K562 (cell line): ENCODE measurements at regions not wholly inside any gene's neighbourhood (a gene's known extent, or its start where the extent isn't known, plus 50 kb on each side); places are given as distances from the start of the nearest gene placed in this dataset.

Experiments used
- CBX8 ChIP-seq: fragments of 200-600 bp; sonication (generic); IDR thresholded peaks from 2 replicates; pipeline ENCODE4 v1.6.1; 2012; ENCODE audit warnings: borderline replicate concordance, mixed run types, low read depth, mild to moderate bottlenecking, moderate library complexity, mixed read lengths, low read length, control low read depth, inconsistent platforms; ENCODE audit not compliant: poor library complexity, severe bottlenecking; ENCODE audit errors: extremely low read depth
- CREB1 ChIP-seq, 2 experiments: sonication (generic) in 1 of 2; formaldehyde crosslinking in 1 of 2; IDR thresholded peaks; 2 replicates each; pipeline versions ENCODE4 v1.6.1 to v1.8.0; 2012 to 2022; ENCODE audit warnings: inconsistent platforms in 1 of 2, mild to moderate bottlenecking in 1 of 2, missing genetic modification reagents in 1 of 2, moderate library complexity in 1 of 2
- CTBP1 ChIP-seq: fragments of 450-650 bp; IDR thresholded peaks from 2 replicates; pipeline ENCODE4 v1.6.1; 2016; ENCODE audit warnings: borderline replicate concordance
- ETV6 ChIP-seq, 3 experiments: fragments of 150-350 bp in 1 of 3; sonication (generic) in 1 of 3; formaldehyde crosslinking in 1 of 3; IDR thresholded peaks; 2 replicates each; pipeline versions ENCODE4 v1.6.1 to v1.8.0; 2014 to 2022; ENCODE audit warnings: borderline replicate concordance in 2 of 3, low read depth in 2 of 3, antibody characterized with exemption in 1 of 3, low read length in 1 of 3, mild to moderate bottlenecking in 1 of 3, missing genetic modification reagents in 1 of 3
- FOXP1 ChIP-seq: sonication (generic); formaldehyde crosslinking; IDR thresholded peaks from 2 replicates; pipeline ENCODE4 v1.8.0; 2022; ENCODE audit warnings: mild to moderate bottlenecking, missing genetic modification reagents
- GABPA ChIP-seq: fragments of 200-800 bp; sonication (Bioruptor generic); conservative IDR thresholded peaks from 2 replicates; pipeline ENCODE4 v1.6.1; 2016; ENCODE audit warnings: low read depth, missing genetic modification characterization, missing compliant biosample characterization
- HIVEP1 ChIP-seq: fragments of 250-450 bp; sonication (Bioruptor Pico); IDR thresholded peaks from 2 replicates; pipeline ENCODE4 v1.4.0; 2020; ENCODE audit warnings: mild to moderate bottlenecking
- NRF1 ChIP-seq, 2 experiments: fragments of 450-650 bp; IDR thresholded peaks in 1 of 2; conservative IDR thresholded peaks in 1 of 2; 2 replicates each; pipeline ENCODE4 v1.6.1; 2014; ENCODE audit warnings: mild to moderate bottlenecking in 2 of 2
- SP1 ChIP-seq: sonication (generic); formaldehyde crosslinking; IDR thresholded peaks from 2 replicates; pipeline ENCODE4 v1.8.1; 2022; ENCODE audit warnings: mild to moderate bottlenecking, missing genetic modification reagents
- ZNF12 ChIP-seq: sonication (generic); formaldehyde crosslinking; IDR thresholded peaks from 2 replicates; pipeline ENCODE4 v1.4.0; 2020; ENCODE audit warnings: mild to moderate bottlenecking, missing genetic modification reagents
- ZNF274 ChIP-seq: IDR thresholded peaks from 2 replicates; pipeline ENCODE4 v1.6.1; 2011; ENCODE audit warnings: low read depth, mild to moderate bottlenecking, low read length, moderate library complexity, borderline replicate concordance
- ZNF57 ChIP-seq: fragments of 450-650 bp; formaldehyde crosslinking; IDR thresholded peaks from 2 replicates; pipeline ENCODE4 v1.4.0; 2020; ENCODE audit warnings: mild to moderate bottlenecking, moderate library complexity
- TF ChIP-seq, protein P1 (sequence below), 3 experiments: IDR thresholded peaks in 2 of 3; conservative IDR thresholded peaks in 1 of 3; 2 replicates each; pipeline ENCODE4 v1.5.1; 2011 to 2012; ENCODE audit warnings: low read length in 3 of 3, mild to moderate bottlenecking in 3 of 3, control low read depth in 2 of 3, improper control_type of control experiment in 1 of 3, inconsistent platforms in 1 of 3, low read depth in 1 of 3, mixed read lengths in 1 of 3, moderate library complexity in 1 of 3; ENCODE audit not compliant: insufficient read depth in 2 of 3

DNA sequence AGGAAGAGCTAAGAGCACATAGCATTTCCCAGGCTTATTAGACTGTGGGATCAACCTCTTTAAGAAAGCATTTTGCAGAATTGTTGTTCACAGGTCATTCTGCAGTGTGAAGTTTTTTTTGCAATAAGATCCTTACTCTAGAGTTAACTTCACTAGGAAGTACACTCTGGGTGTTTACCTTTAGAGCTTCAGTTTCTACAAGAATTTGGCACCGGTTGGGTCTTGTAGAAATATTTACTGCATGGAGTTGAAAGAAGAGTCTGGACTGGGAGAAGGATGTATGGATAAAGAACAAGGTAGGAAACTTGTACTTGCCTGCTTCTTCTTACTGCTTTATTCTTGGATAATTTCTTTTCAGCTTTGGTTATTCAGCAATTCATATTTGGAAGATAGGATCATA lies 944.9 kb upstream of the GYPC start:
- no peak for TF ChIP-seq GABPA
- no peak for TF ChIP-seq NRF1 (conservative IDR thresholded peaks at IDR 0.05 in 1 of 2, IDR thresholded peaks at IDR 0.05 in 1 of 2)
- TF ChIP-seq, protein P1, sequence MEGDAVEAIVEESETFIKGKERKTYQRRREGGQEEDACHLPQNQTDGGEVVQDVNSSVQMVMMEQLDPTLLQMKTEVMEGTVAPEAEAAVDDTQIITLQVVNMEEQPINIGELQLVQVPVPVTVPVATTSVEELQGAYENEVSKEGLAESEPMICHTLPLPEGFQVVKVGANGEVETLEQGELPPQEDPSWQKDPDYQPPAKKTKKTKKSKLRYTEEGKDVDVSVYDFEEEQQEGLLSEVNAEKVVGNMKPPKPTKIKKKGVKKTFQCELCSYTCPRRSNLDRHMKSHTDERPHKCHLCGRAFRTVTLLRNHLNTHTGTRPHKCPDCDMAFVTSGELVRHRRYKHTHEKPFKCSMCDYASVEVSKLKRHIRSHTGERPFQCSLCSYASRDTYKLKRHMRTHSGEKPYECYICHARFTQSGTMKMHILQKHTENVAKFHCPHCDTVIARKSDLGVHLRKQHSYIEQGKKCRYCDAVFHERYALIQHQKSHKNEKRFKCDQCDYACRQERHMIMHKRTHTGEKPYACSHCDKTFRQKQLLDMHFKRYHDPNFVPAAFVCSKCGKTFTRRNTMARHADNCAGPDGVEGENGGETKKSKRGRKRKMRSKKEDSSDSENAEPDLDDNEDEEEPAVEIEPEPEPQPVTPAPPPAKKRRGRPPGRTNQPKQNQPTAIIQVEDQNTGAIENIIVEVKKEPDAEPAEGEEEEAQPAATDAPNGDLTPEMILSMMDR (IDR thresholded peaks at IDR 0.05 in 2 of 3, conservative IDR thresholded peaks at IDR 0.05 in 1 of 3; ENCODE audit: insufficient read depth in 2 of 3, low read depth in 1 of 3, low read length in 3 of 3) = no peak
- TF ChIP-seq ZNF274 = no peak
- no peak for TF ChIP-seq CTBP1
- no peak for TF ChIP-seq ZNF12 (CRISPR knock-in tag)
- no peak for TF ChIP-seq CREB1 (IDR thresholded peaks at IDR 0.05)
- no peak for TF ChIP-seq CREB1 (CRISPR knock-in tag; IDR thresholded peaks at IDR 0.05)
- no peak for TF ChIP-seq HIVEP1
- TF ChIP-seq ETV6 (IDR thresholded peaks at IDR 0.05; ENCODE audit: borderline replicate concordance in 1 of 2, low read depth in 2 of 2, low read length in 1 of 2) = no peak
- no peak for TF ChIP-seq ETV6 (CRISPR knock-in tag; IDR thresholded peaks at IDR 0.05; ENCODE audit: borderline replicate concordance)
- no peak for TF ChIP-seq SP1 (CRISPR knock-in tag)
- TF ChIP-seq ZNF57 = no peak
- no peak for TF ChIP-seq FOXP1
- TF ChIP-seq CBX8 = no peak
